ENCODE measurements at regions not wholly inside any gene's neighbourhood (a gene's known extent, or its start where the extent isn't known, plus 50 kb on each side); places are given as distances from the start of the nearest gene placed in this dataset.

DNA sequence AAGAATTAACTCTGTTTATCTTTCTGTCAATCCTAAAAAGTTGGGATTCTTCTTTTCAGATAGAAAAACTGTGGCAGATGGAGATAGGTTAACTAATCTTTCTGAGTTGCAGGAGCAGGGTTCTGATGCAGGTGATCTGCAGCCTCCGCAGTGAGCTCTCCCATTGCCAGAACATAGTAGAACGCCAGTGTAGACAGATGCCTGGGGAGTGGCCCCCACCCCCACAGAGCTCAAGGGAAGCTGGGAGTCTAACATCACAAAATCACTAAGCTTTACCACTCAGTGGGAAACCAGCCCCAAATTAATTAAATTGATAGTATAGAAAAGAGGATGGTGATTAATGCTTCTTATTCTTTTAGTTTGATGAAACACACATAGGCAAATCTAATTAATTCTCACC lies 295.0 kb upstream of the ATP10A start:
- H3K4me1 ChIP-seq = peaks cover 0 to 26% (median 25%) of the 10 kb centered on the region in 4 donors
- no peak overlapping the region for H3K4me3 ChIP-seq
- H3K27ac ChIP-seq (replicated peaks in 1 of 4) = peak overlapping the region; percentile 72 to 82 (median 74)
- intact Hi-C loops (cut with DNase I) = no loop called here
- no peak for TF ChIP-seq POLR2A (IDR thresholded peaks at IDR 0.05; ENCODE audit: low read depth)
- no peak for TF ChIP-seq EP300 (IDR thresholded peaks at IDR 0.05)
- TF ChIP-seq POLR2AphosphoS5 (IDR thresholded peaks at IDR 0.05) = no peak
- TF ChIP-seq CTCF (IDR thresholded peaks at IDR 0.05) = no peak
- peaks cover 0 to 5% (median 0%) of the 10 kb centered on the region in 4 donors for H3K9me3 ChIP-seq
- DNase-seq (ENCODE audit: extremely low spot score) = no peak
- no peaks in the 10 kb centered on the region for H3K36me3 ChIP-seq
- 95% methylated on average over 2 of the region's 2 CpGs for WGBS
- H3K27me3 ChIP-seq = no peaks in the 10 kb centered on the region

GRCh38 chr15:26157081-26157480 lies 294.0 kb upstream of the ATP10A start:
- H3K36me3 ChIP-seq = no peaks in the 10 kb centered on the region
- peaks cover 0 to 5% (median 0%) of the 10 kb centered on the region in 4 donors for H3K9me3 ChIP-seq
- DNase-seq (ENCODE audit: extremely low spot score) = no peak
- WGBS = 43% methylated on average over 7 of the region's 7 CpGs
- H3K27me3 ChIP-seq = no peaks in the 10 kb centered on the region
- TF ChIP-seq EP300 (IDR thresholded peaks at IDR 0.05) (no peak), POLR2AphosphoS5 (IDR thresholded peaks at IDR 0.05) (no peak), POLR2A (IDR thresholded peaks at IDR 0.05; ENCODE audit: low read depth) (no peak), CTCF (IDR thresholded peaks at IDR 0.05) (no peak)
- peaks cover 0 to 26% (median 25%) of the 10 kb centered on the region in 4 donors for H3K4me1 ChIP-seq
- peak overlapping the region in 2 of 4 donors; percentile 19 to 25 for H3K4me3 ChIP-seq
- H3K27ac ChIP-seq (replicated peaks in 1 of 4) = peak overlapping the region; percentile 72 to 82 (median 74)
- intact Hi-C loops (cut with DNase I) = no loop called here

DNA sequence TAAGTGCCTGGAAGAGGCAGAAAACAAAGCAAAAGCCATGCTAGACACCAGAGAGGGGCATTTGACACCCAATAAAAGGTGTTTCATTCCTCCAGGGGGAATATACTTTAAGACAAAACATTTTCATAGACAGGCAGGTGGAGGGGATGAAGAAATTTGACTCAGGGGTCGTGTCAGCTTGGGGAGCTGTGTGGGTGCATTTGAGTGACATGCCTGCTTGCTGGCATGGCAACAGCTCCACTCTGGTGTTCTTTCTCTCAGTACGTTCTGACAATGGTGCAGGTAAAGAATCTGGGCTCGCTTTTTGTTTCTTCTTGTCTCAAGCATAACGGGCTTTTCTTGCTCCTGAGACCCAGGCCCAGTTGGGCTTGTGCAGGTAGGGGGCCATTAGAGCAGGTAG lies 292.9 kb upstream of the ATP10A start:
- Histone ChIP-seq H3K9me3 (peaks cover 0 to 5% (median 0%) of the 10 kb centered on the region in 4 donors), H3K27ac (replicated peaks in 1 of 4) (peak overlapping the region; percentile 72 to 82 (median 74)), H3K4me3 (no peak overlapping the region), H3K4me1 (peaks cover 0 to 26% (median 25%) of the 10 kb centered on the region in 4 donors), H3K27me3 (no peaks in the 10 kb centered on the region), H3K36me3 (no peaks in the 10 kb centered on the region)
- WGBS = 69% methylated on average over 4 of the region's 4 CpGs
- intact Hi-C loops (cut with DNase I) = no loop called here
- DNase-seq (ENCODE audit: extremely low spot score) = no peak
- no peak for TF ChIP-seq EP300 (IDR thresholded peaks at IDR 0.05)
- TF ChIP-seq POLR2AphosphoS5 (IDR thresholded peaks at IDR 0.05) = no peak
- no peak for TF ChIP-seq POLR2A (IDR thresholded peaks at IDR 0.05; ENCODE audit: low read depth)
- no peak for TF ChIP-seq CTCF (IDR thresholded peaks at IDR 0.05)

DNA sequence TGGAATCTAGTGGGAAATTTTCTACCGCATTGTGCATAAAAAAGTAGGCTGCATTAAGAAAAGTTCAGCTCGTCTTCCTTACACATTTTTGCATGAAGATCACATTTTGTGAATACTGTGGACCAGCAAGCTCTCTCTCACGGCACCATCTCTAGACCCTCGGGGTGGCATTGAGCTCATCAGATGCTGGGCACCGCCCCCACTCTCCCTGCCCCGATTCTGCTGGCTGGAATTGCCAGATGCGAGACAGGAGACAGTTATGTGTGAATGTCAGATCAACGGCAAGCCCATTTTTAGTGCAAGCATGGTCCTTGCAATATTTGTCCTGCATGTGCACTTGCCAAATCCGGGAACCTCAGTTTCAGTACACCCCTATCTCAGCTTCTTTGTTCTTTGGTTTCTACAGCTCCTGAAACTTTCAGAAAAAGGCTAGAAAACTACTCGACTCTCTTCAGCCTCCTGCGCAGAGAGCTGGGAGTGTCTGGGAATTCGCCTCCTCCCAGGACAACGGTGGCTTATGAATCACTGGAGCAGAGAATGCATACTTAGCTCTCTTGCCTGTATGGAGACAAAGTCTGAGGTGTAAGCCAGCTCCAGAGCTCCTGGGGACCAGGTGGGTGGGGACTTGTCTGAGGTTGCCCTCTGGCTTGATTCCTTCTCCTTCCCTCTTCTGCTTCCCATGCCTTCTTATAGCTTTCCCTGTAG lies 285.2 kb upstream of the ATP10A start:
- TF ChIP-seq EP300 (IDR thresholded peaks at IDR 0.05) (no peak), POLR2AphosphoS5 (IDR thresholded peaks at IDR 0.05) (no peak), POLR2A (IDR thresholded peaks at IDR 0.05; ENCODE audit: low read depth) (no peak), CTCF (IDR thresholded peaks at IDR 0.05) (no peak)

More for the DNA sequence above, 285.2 kb upstream of the ATP10A start:
- no peak for DNase-seq (ENCODE audit: extremely low spot score)
- Histone ChIP-seq H3K9me3 (no peaks in the 10 kb centered on the region), H3K4me1 (no peaks in the 10 kb centered on the region), H3K27me3 (no peaks in the 10 kb centered on the region), H3K4me3 (no peak overlapping the region), H3K36me3 (no peaks in the 10 kb centered on the region), H3K27ac (replicated peaks in 1 of 4) (no peak overlapping the region)
- intact Hi-C loops (cut with DNase I) = no loop called here
- 91% methylated on average over 13 of the region's 13 CpGs for WGBS
